Activated T-cell treated with anti-CD3 and anti-CD28 coated beads, Interleukin-2, amount 50 U/mL, for 4 hours (primary cell): ENCODE measurements at regions not wholly inside any gene's neighbourhood (a gene's known extent, or its start where the extent isn't known, plus 50 kb on each side); places are given as distances from the start of the nearest gene placed in this dataset.

ENCODE experiments used
- ATAC-seq, 2 donors: fragments of 200-7000 bp; cut with Tn5 transposase; one replicate each; pipeline ENCODE4 v1.10.0; 2021
- DNase-seq: peaks from one replicate; pipeline ENCODE4 v3.0.0-alpha.2; 2020
- H3K27me3 Mint-ChIP-seq: one replicate; pipeline ENCODE4 v1.8.0; 2021; ENCODE audit warnings: low read depth, mixed read lengths
- H3K36me3 Mint-ChIP-seq: one replicate; pipeline ENCODE4 v1.8.0; 2022; ENCODE audit warnings: mixed read lengths; ENCODE audit not compliant: insufficient read depth
- H3K4me1 Mint-ChIP-seq: one replicate; pipeline ENCODE4 v1.8.0; 2021; ENCODE audit warnings: low read depth, mixed read lengths
- H3K4me3 Mint-ChIP-seq: one replicate; pipeline ENCODE4 v1.8.0; 2021; ENCODE audit warnings: mild to moderate bottlenecking, moderate library complexity, mixed read lengths
- H3K9me3 Mint-ChIP-seq: one replicate; pipeline ENCODE4 v1.8.0; 2021; ENCODE audit warnings: mixed read lengths

DNA sequence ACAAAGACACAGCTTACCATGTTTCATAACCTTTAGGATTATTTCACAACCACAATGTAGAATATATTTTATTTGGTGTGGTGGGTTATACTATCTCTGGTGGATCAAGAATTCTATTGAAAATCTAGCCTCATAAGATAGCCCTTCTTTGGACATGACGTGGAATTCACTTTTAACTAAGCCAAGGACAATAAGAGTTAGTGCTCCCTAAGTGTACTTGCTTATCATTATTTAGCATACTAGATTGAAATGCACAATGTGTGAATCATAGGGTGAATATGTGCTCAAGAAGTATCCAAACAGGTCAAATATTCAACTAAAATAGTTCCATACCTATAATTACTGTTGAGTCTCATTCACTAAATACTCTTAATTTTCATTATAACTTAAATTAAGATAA, 1179.5 kb upstream of the GOT2 start:
- H3K36me3 Mint-ChIP-seq, result no peaks in the 10 kb centered on the region
- H3K9me3 Mint-ChIP-seq, result peaks cover 35% of the 10 kb centered on the region
- no peaks in the 10 kb centered on the region for H3K4me1 Mint-ChIP-seq
- H3K27me3 Mint-ChIP-seq, result no peaks in the 10 kb centered on the region
- no peak overlapping the region for H3K4me3 Mint-ChIP-seq
- DNase-seq (no peak), ATAC-seq (no peak)

DNA sequence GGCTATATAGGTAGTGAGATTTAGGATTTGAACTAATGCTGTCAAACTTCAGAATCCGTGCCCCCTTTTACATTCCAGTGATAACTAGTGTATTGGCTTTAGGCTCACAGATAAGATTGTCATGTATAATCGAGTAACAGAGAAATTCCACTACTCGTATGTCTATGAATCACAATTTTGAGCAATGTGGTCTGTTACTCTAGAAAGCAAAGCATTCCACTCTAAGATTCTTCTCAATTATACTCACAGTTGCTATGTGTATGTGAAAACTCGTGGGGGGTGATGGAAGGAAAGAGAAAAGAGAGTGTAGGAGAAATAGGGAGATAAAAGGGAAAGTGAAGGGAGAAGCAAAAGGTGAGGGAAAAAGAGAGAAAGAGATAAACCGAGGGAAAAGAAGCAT, 1175.1 kb upstream of the GOT2 start:
- Mint-ChIP-seq H3K4me3 (no peak overlapping the region), H3K36me3 (no peaks in the 10 kb centered on the region), H3K27me3 (no peaks in the 10 kb centered on the region), H3K4me1 (no peaks in the 10 kb centered on the region), H3K9me3 (peaks cover 28% of the 10 kb centered on the region)
- ATAC-seq (no peak), DNase-seq (no peak)

DNA sequence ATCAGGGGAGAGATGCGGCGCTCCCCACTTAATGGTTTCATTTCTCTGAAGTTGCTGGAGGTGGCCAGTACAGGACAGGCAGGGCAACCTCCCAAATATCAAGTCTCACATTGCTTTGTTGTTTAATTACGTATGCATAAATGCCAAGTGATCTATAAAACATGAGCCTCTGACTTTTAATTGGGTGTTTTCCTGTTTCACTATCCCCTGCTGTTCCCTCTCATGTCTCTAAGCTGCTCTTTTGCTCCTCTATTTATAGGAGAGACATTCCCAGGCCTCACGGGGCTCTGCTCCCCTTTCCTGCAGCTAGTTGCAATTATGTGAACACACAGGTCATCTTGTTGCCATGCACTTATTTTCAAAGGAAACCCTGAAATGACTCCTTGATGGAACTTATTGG, 1173.5 kb upstream of the GOT2 start:
- Mint-ChIP-seq H3K27me3 (no peaks in the 10 kb centered on the region), H3K9me3 (peaks cover 22% of the 10 kb centered on the region), H3K36me3 (no peaks in the 10 kb centered on the region), H3K4me1 (no peaks in the 10 kb centered on the region), H3K4me3 (no peak overlapping the region)
- ATAC-seq, result no peak
- DNase-seq, result no peak

DNA sequence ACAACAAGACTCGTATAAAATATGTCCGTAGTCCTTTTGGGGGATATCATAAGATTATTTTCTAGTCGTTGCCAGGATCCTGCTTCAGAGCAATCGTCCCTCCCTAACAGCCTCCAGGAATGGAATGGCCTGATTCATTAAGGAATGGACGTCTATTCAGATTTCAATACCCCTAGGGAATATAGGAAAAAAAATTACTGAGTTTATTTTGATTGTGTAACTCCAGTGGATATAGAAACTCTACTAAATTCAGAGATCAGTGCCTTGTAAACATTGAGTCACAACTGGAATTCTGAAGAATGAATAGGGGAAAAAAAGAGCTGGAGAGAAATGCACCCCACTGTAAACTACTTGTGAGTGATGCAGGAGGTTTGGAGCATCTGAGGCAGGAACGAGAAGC, 1171.5 kb upstream of the GOT2 start:
- Mint-ChIP-seq H3K9me3 (peaks cover 14% of the 10 kb centered on the region), H3K36me3 (no peaks in the 10 kb centered on the region), H3K27me3 (no peaks in the 10 kb centered on the region), H3K4me3 (no peak overlapping the region), H3K4me1 (no peaks in the 10 kb centered on the region)
- DNase-seq, result no peak
- ATAC-seq, result no peak

DNA sequence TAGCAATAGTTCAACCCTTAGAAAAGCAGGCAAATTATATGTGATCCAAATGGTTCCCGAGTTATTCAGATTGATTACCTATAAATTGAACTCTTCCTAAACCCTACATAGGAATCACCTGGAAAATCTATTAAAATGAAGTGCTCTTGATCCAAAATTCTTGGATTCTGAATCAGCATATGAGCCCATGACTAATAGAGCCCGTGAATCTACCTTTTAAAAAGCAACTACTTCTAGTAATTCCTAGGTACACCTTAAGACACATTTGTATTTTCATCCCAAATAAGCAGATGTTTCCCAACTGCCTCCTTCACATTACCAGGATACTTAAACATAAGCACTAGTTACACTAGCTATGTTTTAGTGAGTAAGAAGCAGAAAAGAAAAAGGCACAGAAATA, 1171.0 kb upstream of the GOT2 start:
- Mint-ChIP-seq H3K36me3 (no peaks in the 10 kb centered on the region), H3K9me3 (peaks cover 10% of the 10 kb centered on the region), H3K4me1 (no peaks in the 10 kb centered on the region), H3K4me3 (no peak overlapping the region), H3K27me3 (no peaks in the 10 kb centered on the region)
- ATAC-seq (no peak), DNase-seq (no peak)

DNA sequence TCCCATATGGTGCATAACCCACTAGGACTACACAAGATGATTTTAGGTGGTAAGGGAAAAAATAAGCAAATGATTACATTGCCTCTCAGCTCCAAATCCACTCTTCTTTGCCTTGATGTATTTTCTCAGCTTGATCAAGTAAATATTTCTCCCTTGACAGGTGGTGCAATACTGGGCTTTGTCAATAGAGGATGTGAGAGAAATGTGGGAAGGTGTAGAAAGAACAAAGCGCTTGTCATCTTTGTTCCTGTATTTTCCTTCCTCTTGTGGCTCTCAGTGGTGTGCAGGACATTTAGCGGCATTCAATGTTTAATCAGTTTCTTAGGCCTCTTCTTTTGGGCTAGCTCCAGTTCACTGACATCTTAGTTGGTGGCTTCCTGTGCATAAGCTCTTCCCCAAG, 1165.8 kb upstream of the GOT2 start:
- DNase-seq (no peak), ATAC-seq (no peak)
- Mint-ChIP-seq H3K4me3 (no peak overlapping the region), H3K36me3 (peaks cover 1% of the 10 kb centered on the region), H3K9me3 (peaks cover 16% of the 10 kb centered on the region), H3K27me3 (no peaks in the 10 kb centered on the region), H3K4me1 (no peaks in the 10 kb centered on the region)

DNA sequence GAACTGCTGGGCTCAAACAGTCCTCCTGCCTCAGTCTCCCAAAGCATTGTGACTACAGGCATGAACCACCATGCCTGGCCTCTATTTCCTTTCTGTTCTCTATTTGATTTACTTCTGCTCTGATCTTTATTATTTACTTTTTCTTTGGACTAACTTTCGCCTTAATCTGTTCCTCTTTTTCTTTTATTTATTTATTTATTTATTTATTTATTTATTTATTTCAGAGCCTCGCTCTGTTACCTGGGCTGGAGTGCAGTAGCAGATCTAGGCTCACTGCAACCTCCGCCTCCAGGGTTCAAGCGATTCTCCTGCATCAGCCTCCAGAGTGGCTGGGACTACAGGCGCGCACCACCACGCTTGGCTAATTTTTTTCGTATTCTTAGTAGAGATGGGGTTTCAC, 1158.3 kb upstream of the GOT2 start:
- peaks cover 1% of the 10 kb centered on the region for H3K36me3 Mint-ChIP-seq
- no peaks in the 10 kb centered on the region for H3K4me1 Mint-ChIP-seq
- H3K9me3 Mint-ChIP-seq, result peaks cover 45% of the 10 kb centered on the region
- no peak for DNase-seq
- no peaks in the 10 kb centered on the region for H3K27me3 Mint-ChIP-seq
- ATAC-seq, result no peak
- no peak overlapping the region for H3K4me3 Mint-ChIP-seq

DNA sequence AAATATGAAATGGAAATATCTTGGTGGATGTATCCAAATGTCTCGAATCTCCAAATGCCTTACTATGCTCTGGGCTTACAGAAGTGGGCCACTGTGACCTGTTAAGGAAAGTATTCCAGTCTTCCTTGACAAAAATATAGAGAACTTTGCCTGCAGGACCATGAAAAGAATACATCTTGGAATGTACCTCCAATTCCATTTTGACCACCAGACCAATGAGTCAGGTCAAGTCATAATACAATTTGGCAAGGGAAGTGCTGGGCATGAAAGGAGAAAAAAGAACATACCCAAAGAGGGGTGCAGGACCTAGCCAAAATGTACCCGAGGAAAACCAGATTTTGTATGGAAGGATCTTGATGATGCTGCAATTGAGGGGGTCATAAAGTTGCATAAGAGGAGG, 1153.7 kb upstream of the GOT2 start:
- Mint-ChIP-seq H3K9me3 (peaks cover 29% of the 10 kb centered on the region), H3K36me3 (no peaks in the 10 kb centered on the region), H3K4me3 (no peak overlapping the region), H3K4me1 (no peaks in the 10 kb centered on the region), H3K27me3 (no peaks in the 10 kb centered on the region)
- DNase-seq (no peak), ATAC-seq (no peak)

DNA sequence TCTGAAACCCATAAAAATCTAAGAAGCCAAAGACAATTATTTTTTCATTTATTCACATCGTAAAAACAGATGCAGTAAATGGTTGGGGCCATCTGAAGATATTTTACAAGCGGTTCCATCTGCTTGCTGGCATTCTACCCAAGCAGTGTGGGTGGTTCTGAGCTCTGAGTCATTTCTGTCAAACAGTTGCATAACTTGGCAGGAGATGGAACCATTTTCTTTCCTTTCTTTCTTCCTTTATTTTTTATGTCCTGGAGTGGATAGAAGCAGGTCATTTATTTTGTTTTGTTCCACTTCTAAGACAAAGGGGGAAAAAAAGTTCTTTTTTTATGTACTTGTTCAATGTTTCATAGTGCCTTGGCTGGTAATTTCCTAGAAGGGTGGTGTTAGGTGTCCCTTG, 1151.9 kb upstream of the GOT2 start:
- ATAC-seq (no peak), DNase-seq (no peak)
- Mint-ChIP-seq H3K4me1 (no peaks in the 10 kb centered on the region), H3K36me3 (no peaks in the 10 kb centered on the region), H3K4me3 (no peak overlapping the region), H3K9me3 (peaks cover 29% of the 10 kb centered on the region), H3K27me3 (no peaks in the 10 kb centered on the region)

DNA sequence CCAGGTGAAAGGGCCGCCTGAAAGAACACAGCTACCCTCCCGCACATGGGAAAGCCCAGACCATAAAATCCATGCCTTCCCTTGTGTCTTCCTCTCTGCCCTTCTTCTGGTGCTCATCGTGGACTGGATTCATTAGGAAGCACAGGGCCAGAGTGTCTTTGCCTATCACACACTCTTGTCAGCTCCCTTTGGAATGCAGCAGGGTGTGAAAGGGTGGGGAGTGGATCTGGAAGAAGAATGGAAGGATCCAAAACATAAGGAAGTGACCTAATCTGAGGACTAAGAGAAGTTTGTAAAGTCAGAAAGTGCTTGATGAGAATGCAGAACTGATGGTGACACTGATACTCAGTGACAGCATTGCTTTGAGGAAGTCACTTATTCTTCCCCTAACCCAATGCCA, 1147.3 kb upstream of the GOT2 start:
- Mint-ChIP-seq H3K36me3 (no peaks in the 10 kb centered on the region), H3K4me1 (no peaks in the 10 kb centered on the region), H3K4me3 (no peak overlapping the region), H3K27me3 (no peaks in the 10 kb centered on the region), H3K9me3 (peaks cover 13% of the 10 kb centered on the region)
- ATAC-seq (no peak), DNase-seq (no peak)

DNA sequence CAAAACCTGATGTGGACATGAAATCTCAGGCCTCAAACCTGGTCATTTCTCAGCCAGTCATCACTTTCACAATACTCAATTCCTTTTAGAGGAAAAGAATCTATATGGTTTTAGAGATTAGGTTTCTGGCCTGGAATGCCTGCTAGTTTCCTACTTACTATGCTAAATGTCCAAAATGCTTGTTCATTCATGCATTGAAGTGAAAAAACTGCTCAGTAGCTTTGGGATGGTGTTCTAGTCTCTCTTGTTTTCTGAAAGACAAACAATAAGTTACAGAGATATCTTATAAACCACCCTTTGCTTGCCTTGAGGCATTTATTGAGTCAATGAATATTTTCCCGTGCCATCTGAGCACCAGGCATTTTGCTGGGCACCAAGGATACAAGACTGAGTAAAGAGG, 1146.5 kb upstream of the GOT2 start:
- Mint-ChIP-seq H3K4me3 (no peak overlapping the region), H3K27me3 (no peaks in the 10 kb centered on the region), H3K9me3 (peaks cover 16% of the 10 kb centered on the region), H3K4me1 (no peaks in the 10 kb centered on the region), H3K36me3 (no peaks in the 10 kb centered on the region)
- no peak for ATAC-seq
- no peak for DNase-seq

DNA sequence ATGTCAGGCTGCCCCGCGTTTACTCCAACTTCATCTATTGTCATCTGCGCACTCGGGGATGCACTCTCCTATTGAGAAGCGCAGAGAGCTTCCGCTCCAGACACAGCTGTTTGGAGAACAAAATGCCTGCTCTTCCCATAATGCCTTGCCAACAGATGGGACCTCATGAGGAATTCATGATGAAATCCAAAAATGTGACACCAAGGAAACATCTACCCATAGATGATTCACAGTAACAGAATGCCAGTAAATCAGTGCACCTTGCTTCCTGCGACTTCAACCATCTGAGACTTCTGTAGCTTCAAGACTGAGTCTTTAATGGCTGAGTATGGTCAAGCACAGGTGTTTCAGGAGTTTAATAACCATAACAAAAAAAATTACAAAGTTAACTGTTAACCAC, 1144.9 kb upstream of the GOT2 start:
- DNase-seq, result no peak
- peaks cover 21% of the 10 kb centered on the region for H3K9me3 Mint-ChIP-seq
- no peak for ATAC-seq
- H3K4me1 Mint-ChIP-seq, result no peaks in the 10 kb centered on the region
- H3K4me3 Mint-ChIP-seq, result no peak overlapping the region
- no peaks in the 10 kb centered on the region for H3K36me3 Mint-ChIP-seq
- no peaks in the 10 kb centered on the region for H3K27me3 Mint-ChIP-seq

DNA sequence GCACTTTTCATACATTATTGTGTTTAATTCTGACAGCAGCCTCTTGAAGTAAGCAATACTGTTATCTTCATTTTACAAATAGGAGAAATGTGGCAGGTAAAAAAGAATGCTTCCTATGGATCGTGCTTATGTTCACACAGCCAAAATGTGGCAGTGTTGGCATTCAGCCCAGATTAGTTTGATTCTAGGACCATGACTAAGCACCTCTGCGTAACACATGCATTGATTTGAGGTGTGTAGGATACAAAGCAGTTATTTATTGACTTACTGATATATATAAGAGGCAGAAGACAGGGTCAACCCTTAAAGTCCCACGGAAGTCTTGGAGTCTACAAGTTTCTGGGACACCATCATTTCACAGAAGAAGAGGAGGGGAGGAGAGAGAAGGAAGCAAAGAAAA, 1144.4 kb upstream of the GOT2 start:
- peaks cover 21% of the 10 kb centered on the region for H3K9me3 Mint-ChIP-seq
- DNase-seq (no peak), ATAC-seq (no peak)
- H3K4me3 Mint-ChIP-seq, result no peak overlapping the region
- H3K36me3 Mint-ChIP-seq, result no peaks in the 10 kb centered on the region
- no peaks in the 10 kb centered on the region for H3K4me1 Mint-ChIP-seq
- H3K27me3 Mint-ChIP-seq, result no peaks in the 10 kb centered on the region

DNA sequence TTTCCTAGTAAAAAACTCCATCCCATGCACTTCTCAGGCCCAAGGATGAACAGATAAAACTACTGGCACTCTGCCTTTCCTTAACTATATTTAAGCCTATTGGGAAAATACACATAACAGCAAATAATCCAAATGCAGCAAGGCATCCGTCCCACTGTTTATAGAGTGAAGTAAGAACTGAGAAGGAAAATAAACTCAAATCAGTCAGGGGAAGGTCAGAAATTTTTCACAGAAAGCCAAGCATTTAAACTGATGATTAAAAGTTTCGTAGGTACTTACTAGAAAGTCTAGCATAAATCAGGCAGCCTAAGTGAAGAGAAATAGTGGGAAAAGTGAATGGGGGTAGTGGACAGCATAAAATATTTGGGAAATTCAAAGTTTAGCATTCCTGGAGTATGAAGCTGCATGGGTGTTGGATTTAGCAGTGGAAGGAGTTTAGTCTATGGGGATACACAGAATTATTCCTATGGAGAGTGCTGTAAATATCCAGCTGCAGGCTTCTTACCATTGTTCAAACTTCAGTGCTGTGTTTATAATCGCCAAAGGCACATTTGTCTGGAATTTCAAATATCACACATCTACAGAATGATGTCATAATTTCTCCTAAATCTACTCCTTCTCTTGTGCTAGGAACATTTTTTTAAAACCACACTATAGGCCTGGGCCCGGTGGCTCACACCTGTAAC, 1131.0 kb upstream of the GOT2 start:
- H3K36me3 Mint-ChIP-seq, result no peaks in the 10 kb centered on the region
- no peaks in the 10 kb centered on the region for H3K4me1 Mint-ChIP-seq
- no peak for ATAC-seq

DNA sequence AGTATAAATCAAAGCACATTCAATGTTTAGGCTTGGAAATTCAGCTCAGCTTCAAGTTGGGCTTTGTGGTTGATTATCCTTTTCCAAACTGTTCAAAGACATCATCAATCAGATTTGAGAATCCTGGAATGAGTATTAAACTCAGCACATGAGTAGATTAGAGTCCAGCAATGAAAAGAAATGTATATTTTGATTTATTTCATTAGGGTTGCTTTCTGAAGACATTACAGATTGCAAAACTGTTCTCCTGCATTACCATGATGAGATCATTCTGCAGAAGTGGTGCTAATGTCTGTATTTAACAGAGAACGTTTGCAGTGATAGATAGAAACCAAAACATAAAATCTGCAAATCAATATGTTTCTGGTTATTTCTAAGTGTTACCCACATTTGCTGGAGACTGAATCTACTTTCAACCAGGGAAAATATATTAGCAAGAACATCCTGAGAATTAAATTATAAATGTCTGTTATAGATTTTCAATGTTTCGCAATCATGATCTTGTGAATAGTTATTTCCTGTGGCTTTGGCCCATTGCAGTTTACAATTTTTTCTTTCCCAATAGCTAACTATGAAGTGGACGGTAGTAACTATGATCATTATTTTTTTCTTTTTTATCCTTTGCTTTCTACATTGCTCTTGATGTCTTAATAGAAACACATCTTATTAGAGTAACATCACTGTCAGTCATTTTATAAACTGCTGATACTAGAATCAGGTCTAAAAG, 1125.7 kb upstream of the GOT2 start:
- no peak for DNase-seq
- no peaks in the 10 kb centered on the region for H3K36me3 Mint-ChIP-seq
- no peaks in the 10 kb centered on the region for H3K27me3 Mint-ChIP-seq
- no peaks in the 10 kb centered on the region for H3K4me1 Mint-ChIP-seq
- no peak for ATAC-seq
- H3K4me3 Mint-ChIP-seq, result no peak overlapping the region
- peaks cover 15% of the 10 kb centered on the region for H3K9me3 Mint-ChIP-seq

More for the DNA sequence above, 1131.0 kb upstream of the GOT2 start:
- no peak overlapping the region for H3K4me3 Mint-ChIP-seq
- H3K27me3 Mint-ChIP-seq, result no peaks in the 10 kb centered on the region
- no peak for DNase-seq
- peaks cover 24% of the 10 kb centered on the region for H3K9me3 Mint-ChIP-seq
